ENCODE measurements at regions not wholly inside any gene's neighbourhood (a gene's known extent, or its start where the extent isn't known, plus 50 kb on each side); places are given as distances from the start of the nearest gene placed in this dataset.
"Not testable (repeated sequence)": the region's sequence is repeated elsewhere in the genome, so short reads cannot be mapped to it uniquely, and the experiment has no call there.

- not testable (repeated sequence) for TF ChIP-seq EP300, POLR2A, CTCF (IDR thresholded peaks at IDR 0.05)
These were observed 73.1 kb upstream of the SEM1 start for GRCh38 chr7:96782686-96783298.

Measured in suprapubic skin (tissue), 3 donors.